BE2C (cell line): ENCODE measurements at regions not wholly inside any gene's neighbourhood (a gene's known extent, or its start where the extent isn't known, plus 50 kb on each side); places are given as distances from the start of the nearest gene placed in this dataset.
"Not testable (repeated sequence)": the region's sequence is repeated elsewhere in the genome, so short reads cannot be mapped to it uniquely, and the experiment has no call there.

Experiments
- DNase-seq: peaks from one replicate; pipeline ENCODE4 v3.0.0-alpha.2; 2020
- H3K27me3 ChIP-seq: fragments of 250-450 bp; sonication (Bioruptor Pico); 2 replicates; pipeline ENCODE4 v1.5.1; 2020; ENCODE audit warnings: mild to moderate bottlenecking
- H3K36me3 ChIP-seq: fragments of 250-450 bp; sonication (Bioruptor Pico); 2 replicates; pipeline ENCODE4 v1.5.1; 2020; ENCODE audit warnings: mild to moderate bottlenecking
- H3K4me1 ChIP-seq: fragments of 250-450 bp; sonication (Bioruptor Pico); 2 replicates; pipeline ENCODE4 v1.5.1; 2020
- H3K4me3 ChIP-seq: 2 replicates; pipeline ENCODE4 v1.5.1; 2011; ENCODE audit warnings: low read depth, low read length
- H3K9me3 ChIP-seq: fragments of 250-450 bp; sonication (Bioruptor Pico); 2 replicates; pipeline ENCODE4 v1.5.1; 2020
- CTCF ChIP-seq: IDR thresholded peaks from 2 replicates; pipeline ENCODE4 v1.5.1; 2012; ENCODE audit warnings: mild to moderate bottlenecking, low read depth, low read length

GRCh38 chrX:128616933-128617332 is 564.7 kb upstream of the ACTRT1 start:
- DNase-seq = no peak
- no peaks in the 10 kb centered on the region for H3K36me3 ChIP-seq

GRCh38 chrX:128606817-128607216 is 554.6 kb upstream of the ACTRT1 start:
- H3K4me1 ChIP-seq, H3K27me3 ChIP-seq, DNase-seq, H3K36me3 ChIP-seq, H3K9me3 ChIP-seq, H3K4me3 ChIP-seq: not testable (repeated sequence)

More at GRCh38 chrX:128616933-128617332, 564.7 kb upstream of the ACTRT1 start:
- Histone ChIP-seq H3K9me3 (no peaks in the 10 kb centered on the region), H3K27me3 (no peaks in the 10 kb centered on the region), H3K4me1 (no peaks in the 10 kb centered on the region), H3K4me3 (no peak overlapping the region)
- TF ChIP-seq CTCF = no peak

GRCh38 chrX:128606357-128606756 is 554.2 kb upstream of the ACTRT1 start:
- H3K36me3 ChIP-seq, DNase-seq, H3K27me3 ChIP-seq, H3K4me3 ChIP-seq, H3K9me3 ChIP-seq, H3K4me1 ChIP-seq: not testable (repeated sequence)

- Histone ChIP-seq H3K27me3 (no peaks in the 10 kb centered on the region), H3K9me3 (no peaks in the 10 kb centered on the region), H3K4me1 (no peaks in the 10 kb centered on the region), H3K36me3 (no peaks in the 10 kb centered on the region), H3K4me3 (no peak overlapping the region)
- TF ChIP-seq CTCF = no peak
- DNase-seq = no peak
These were observed 549.5 kb upstream of the ACTRT1 start for GRCh38 chrX:128601706-128602105.

GRCh38 chrX:128599632-128600031 is 547.4 kb upstream of the ACTRT1 start:
- no peak for DNase-seq
- Histone ChIP-seq H3K36me3 (no peaks in the 10 kb centered on the region), H3K27me3 (no peaks in the 10 kb centered on the region), H3K9me3 (no peaks in the 10 kb centered on the region), H3K4me3 (no peak overlapping the region), H3K4me1 (no peaks in the 10 kb centered on the region)
- TF ChIP-seq CTCF = no peak

GRCh38 chrX:128582036-128582435 is 529.8 kb upstream of the ACTRT1 start:
- DNase-seq = no peak
- H3K4me3 ChIP-seq = no peak overlapping the region

GRCh38 chrX:128581615-128582014 is 529.4 kb upstream of the ACTRT1 start:
- Histone ChIP-seq H3K4me3 (no peak overlapping the region), H3K27me3 (no peaks in the 10 kb centered on the region), H3K4me1 (no peaks in the 10 kb centered on the region), H3K9me3 (no peaks in the 10 kb centered on the region), H3K36me3 (no peaks in the 10 kb centered on the region)
- no peak for DNase-seq
- TF ChIP-seq CTCF = no peak

More at GRCh38 chrX:128582036-128582435, 529.8 kb upstream of the ACTRT1 start:
- no peaks in the 10 kb centered on the region for H3K27me3 ChIP-seq
- H3K36me3 ChIP-seq = no peaks in the 10 kb centered on the region
- no peaks in the 10 kb centered on the region for H3K9me3 ChIP-seq
- TF ChIP-seq CTCF = no peak
- no peaks in the 10 kb centered on the region for H3K4me1 ChIP-seq
